ENCODE measurements at regions not wholly inside any gene's neighbourhood (a gene's known extent, or its start where the extent isn't known, plus 50 kb on each side); places are given as distances from the start of the nearest gene placed in this dataset.

- Histone ChIP-seq H3K4me2 (ENCODE audit: insufficient read depth, low read length, poor library complexity, severe bottlenecking) (no peak overlapping the region), H3K23ac (ENCODE audit: low read depth, low read length, poor library complexity) (no peak overlapping the region), H3K4me3 (ENCODE audit: low read length in 2 of 2) (no peak overlapping the region), H2BK5ac (ENCODE audit: low read length) (no peak overlapping the region), H3K4ac (ENCODE audit: low read length) (no peak overlapping the region), H4K8ac (ENCODE audit: low read depth, low read length) (no peak overlapping the region), H3K14ac (ENCODE audit: low read length) (no peak overlapping the region), H2BK12ac (ENCODE audit: low read length) (no peak overlapping the region), H3K27ac (replicated peaks; ENCODE audit: low read length) (no peak overlapping the region), H3K27me3 (ENCODE audit: control insufficient read depth in 3 of 3, insufficient read depth in 3 of 3, low read depth in 1 of 3, low read length in 3 of 3) (no peaks in the 10 kb centered on the region), H3K79me1 (ENCODE audit: low read depth, low read length) (no peaks in the 10 kb centered on the region), H3K9me3 (replicated peaks in 1 of 2; ENCODE audit: control insufficient read depth in 2 of 2, insufficient read depth in 1 of 2, low read depth in 1 of 2, low read length in 2 of 2) (no peaks in the 10 kb centered on the region), H3K36me3 (replicated peaks in 1 of 2; ENCODE audit: control insufficient read depth in 2 of 2, insufficient read depth in 2 of 2, low read length in 2 of 2) (no peaks in the 10 kb centered on the region), H3K18ac (ENCODE audit: low read length) (no peak overlapping the region), H3K4me1 (ENCODE audit: control insufficient read depth in 2 of 2, insufficient read depth in 1 of 2, low read depth in 1 of 2, low read length in 2 of 2) (no peaks in the 10 kb centered on the region), H2BK15ac (ENCODE audit: low read length) (no peak overlapping the region), H2AK5ac (ENCODE audit: low read depth, low read length) (no peak overlapping the region), H2BK120ac (ENCODE audit: low read depth, low read length) (no peak overlapping the region), H2AFZ (ENCODE audit: low read length) (no peak overlapping the region), H4K91ac (ENCODE audit: low read depth, low read length, poor library complexity) (no peak overlapping the region), H3K9ac (ENCODE audit: low read depth, low read length, poor library complexity) (no peak overlapping the region)
- whole genome bisulfite sequencing, 2 donors (ENCODE audit: extremely low coverage in 2 of 2, insufficient read length in 2 of 2, insufficient replicate concordance in 1 of 2) = no CpG with 5 or more reads among the region's 2 CpGs
- DNase-seq (ENCODE audit: low spot score) = peak; percentile 36
Measured at GRCh38 chr7:53350241-53350640, 314.8 kb downstream of the POM121L12 start.

- Histone ChIP-seq H2BK15ac (ENCODE audit: low read length) (no peak overlapping the region), H3K14ac (ENCODE audit: low read length) (no peak overlapping the region), H3K9me3 (replicated peaks in 1 of 2; ENCODE audit: control insufficient read depth in 2 of 2, insufficient read depth in 1 of 2, low read depth in 1 of 2, low read length in 2 of 2) (no peaks in the 10 kb centered on the region), H2BK120ac (ENCODE audit: low read depth, low read length) (no peak overlapping the region), H3K9ac (ENCODE audit: low read depth, low read length, poor library complexity) (no peak overlapping the region), H3K27me3 (ENCODE audit: control insufficient read depth in 3 of 3, insufficient read depth in 3 of 3, low read depth in 1 of 3, low read length in 3 of 3) (no peaks in the 10 kb centered on the region), H2BK5ac (ENCODE audit: low read length) (no peak overlapping the region), H4K91ac (ENCODE audit: low read depth, low read length, poor library complexity) (no peak overlapping the region), H2AK5ac (ENCODE audit: low read depth, low read length) (no peak overlapping the region), H3K36me3 (replicated peaks in 1 of 2; ENCODE audit: control insufficient read depth in 2 of 2, insufficient read depth in 2 of 2, low read length in 2 of 2) (no peaks in the 10 kb centered on the region), H3K18ac (ENCODE audit: low read length) (no peak overlapping the region), H3K4ac (ENCODE audit: low read length) (no peak overlapping the region), H3K79me1 (ENCODE audit: low read depth, low read length) (no peaks in the 10 kb centered on the region), H2BK12ac (ENCODE audit: low read length) (no peak overlapping the region), H3K4me3 (ENCODE audit: low read length in 2 of 2) (no peak overlapping the region), H4K8ac (ENCODE audit: low read depth, low read length) (no peak overlapping the region), H3K27ac (replicated peaks; ENCODE audit: low read length) (no peak overlapping the region), H3K23ac (ENCODE audit: low read depth, low read length, poor library complexity) (no peak overlapping the region), H3K4me1 (ENCODE audit: control insufficient read depth in 2 of 2, insufficient read depth in 1 of 2, low read depth in 1 of 2, low read length in 2 of 2) (no peaks in the 10 kb centered on the region), H2AFZ (ENCODE audit: low read length) (no peak overlapping the region), H3K4me2 (ENCODE audit: insufficient read depth, low read length, poor library complexity, severe bottlenecking) (no peak overlapping the region)
- WGBS, 2 donors (ENCODE audit: extremely low coverage in 2 of 2, insufficient read length in 2 of 2, insufficient replicate concordance in 1 of 2) = no CpG with 5 or more reads among the region's 2 CpGs
- no peak for DNase-seq (ENCODE audit: low spot score)
Measured at GRCh38 chr7:53351681-53352080, 316.2 kb downstream of the POM121L12 start.

- H3K27ac ChIP-seq (replicated peaks; ENCODE audit: low read length) = no peak overlapping the region
- no peak overlapping the region for H4K8ac ChIP-seq (ENCODE audit: low read depth, low read length)
- no peaks in the 10 kb centered on the region for H3K27me3 ChIP-seq (ENCODE audit: control insufficient read depth in 3 of 3, insufficient read depth in 3 of 3, low read depth in 1 of 3, low read length in 3 of 3)
- no peak overlapping the region for H3K4ac ChIP-seq (ENCODE audit: low read length)
- H3K4me2 ChIP-seq (ENCODE audit: insufficient read depth, low read length, poor library complexity, severe bottlenecking) = no peak overlapping the region
- no peak for DNase-seq (ENCODE audit: low spot score)
- H3K23ac ChIP-seq (ENCODE audit: low read depth, low read length, poor library complexity) = no peak overlapping the region
- no peaks in the 10 kb centered on the region for H3K9me3 ChIP-seq (replicated peaks in 1 of 2; ENCODE audit: control insufficient read depth in 2 of 2, insufficient read depth in 1 of 2, low read depth in 1 of 2, low read length in 2 of 2)
- H4K91ac ChIP-seq (ENCODE audit: low read depth, low read length, poor library complexity) = no peak overlapping the region
- H2BK5ac ChIP-seq (ENCODE audit: low read length) = no peak overlapping the region
- no peaks in the 10 kb centered on the region for H3K4me1 ChIP-seq (ENCODE audit: control insufficient read depth in 2 of 2, insufficient read depth in 1 of 2, low read depth in 1 of 2, low read length in 2 of 2)
- no peak overlapping the region for H3K4me3 ChIP-seq (ENCODE audit: low read length in 2 of 2)
- H2BK15ac ChIP-seq (ENCODE audit: low read length) = no peak overlapping the region
- H2BK12ac ChIP-seq (ENCODE audit: low read length) = no peak overlapping the region
- no peak overlapping the region for H2AFZ ChIP-seq (ENCODE audit: low read length)
- H2BK120ac ChIP-seq (ENCODE audit: low read depth, low read length) = no peak overlapping the region
- no peak overlapping the region for H2AK5ac ChIP-seq (ENCODE audit: low read depth, low read length)
- no peak overlapping the region for H3K18ac ChIP-seq (ENCODE audit: low read length)
- no peak overlapping the region for H3K14ac ChIP-seq (ENCODE audit: low read length)
- no peaks in the 10 kb centered on the region for H3K36me3 ChIP-seq (replicated peaks in 1 of 2; ENCODE audit: control insufficient read depth in 2 of 2, insufficient read depth in 2 of 2, low read length in 2 of 2)
- H3K9ac ChIP-seq (ENCODE audit: low read depth, low read length, poor library complexity) = no peak overlapping the region
- no peaks in the 10 kb centered on the region for H3K79me1 ChIP-seq (ENCODE audit: low read depth, low read length)
- WGBS, 2 donors (ENCODE audit: extremely low coverage in 2 of 2, insufficient read length in 2 of 2, insufficient replicate concordance in 1 of 2) = no CpG with 5 or more reads among the region's 2 CpGs
Measured at GRCh38 chr7:53358269-53358668, 322.8 kb downstream of the POM121L12 start.

DNA sequence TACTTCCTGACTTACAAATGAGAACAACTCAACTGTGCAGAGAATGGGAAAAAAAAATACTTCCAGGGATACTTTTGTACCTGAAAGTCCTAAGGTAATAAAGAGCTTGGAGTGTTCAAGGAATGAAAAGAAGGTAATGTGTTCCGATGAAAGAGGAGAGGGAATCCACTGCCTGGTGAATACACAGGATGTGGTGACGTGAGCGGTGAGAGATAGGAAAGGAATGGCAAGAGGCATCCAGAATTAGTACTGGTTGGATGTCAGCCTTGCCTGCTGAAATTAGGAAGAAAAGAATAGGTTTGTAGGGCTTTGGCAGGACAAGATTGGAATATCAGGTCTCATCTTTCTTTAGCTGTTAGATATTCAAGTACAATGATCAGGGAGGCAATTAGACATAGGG lies 347.7 kb downstream of the POM121L12 start:
- Histone ChIP-seq H2BK12ac (ENCODE audit: low read length) (no peak overlapping the region), H4K8ac (ENCODE audit: low read depth, low read length) (no peak overlapping the region), H2BK15ac (ENCODE audit: low read length) (no peak overlapping the region), H3K18ac (ENCODE audit: low read length) (no peak overlapping the region), H2BK5ac (ENCODE audit: low read length) (no peak overlapping the region), H3K9me3 (replicated peaks in 1 of 2; ENCODE audit: control insufficient read depth in 2 of 2, insufficient read depth in 1 of 2, low read depth in 1 of 2, low read length in 2 of 2) (no peaks in the 10 kb centered on the region), H3K9ac (ENCODE audit: low read depth, low read length, poor library complexity) (no peak overlapping the region), H3K4me1 (ENCODE audit: control insufficient read depth in 2 of 2, insufficient read depth in 1 of 2, low read depth in 1 of 2, low read length in 2 of 2) (no peaks in the 10 kb centered on the region), H3K27me3 (ENCODE audit: control insufficient read depth in 3 of 3, insufficient read depth in 3 of 3, low read depth in 1 of 3, low read length in 3 of 3) (no peaks in the 10 kb centered on the region), H3K14ac (ENCODE audit: low read length) (no peak overlapping the region), H3K4me3 (ENCODE audit: low read length in 2 of 2) (no peak overlapping the region), H3K4ac (ENCODE audit: low read length) (no peak overlapping the region), H2AFZ (ENCODE audit: low read length) (no peak overlapping the region), H2AK5ac (ENCODE audit: low read depth, low read length) (no peak overlapping the region), H3K36me3 (replicated peaks in 1 of 2; ENCODE audit: control insufficient read depth in 2 of 2, insufficient read depth in 2 of 2, low read length in 2 of 2) (no peaks in the 10 kb centered on the region), H3K23ac (ENCODE audit: low read depth, low read length, poor library complexity) (no peak overlapping the region), H3K4me2 (ENCODE audit: insufficient read depth, low read length, poor library complexity, severe bottlenecking) (no peak overlapping the region), H3K27ac (replicated peaks; ENCODE audit: low read length) (no peak overlapping the region), H2BK120ac (ENCODE audit: low read depth, low read length) (no peak overlapping the region), H4K91ac (ENCODE audit: low read depth, low read length, poor library complexity) (no peak overlapping the region), H3K79me1 (ENCODE audit: low read depth, low read length) (no peaks in the 10 kb centered on the region)
- no CpG with 5 or more reads among the region's 3 CpGs for whole genome bisulfite sequencing, 2 donors (ENCODE audit: extremely low coverage in 2 of 2, insufficient read length in 2 of 2, insufficient replicate concordance in 1 of 2)
- DNase-seq (ENCODE audit: low spot score) = no peak

Data from neuronal stem cell (in vitro differentiated cells).